ENCODE measurements at regions not wholly inside any gene's neighbourhood (a gene's known extent, or its start where the extent isn't known, plus 50 kb on each side); places are given as distances from the start of the nearest gene placed in this dataset.

DNA sequence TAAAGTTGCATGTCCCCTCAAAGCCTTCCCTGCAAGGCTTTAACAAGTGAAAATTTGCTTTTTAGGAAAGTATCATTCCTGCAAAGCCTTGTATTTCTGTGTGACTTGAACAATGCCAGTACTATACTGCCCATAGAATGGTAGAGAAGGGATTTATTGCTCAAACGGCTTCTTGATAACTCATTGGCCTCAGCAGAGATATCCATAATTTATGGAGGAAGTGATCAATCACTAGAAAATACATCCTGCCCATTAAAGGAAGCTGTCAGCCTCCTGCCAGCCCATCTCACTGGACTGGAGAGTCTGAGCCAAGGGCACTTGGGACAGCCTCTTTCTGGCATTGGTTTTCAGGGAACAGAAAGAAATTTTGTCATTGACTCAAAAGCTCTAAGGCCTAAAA, 152.6 kb downstream of the XPNPEP1 start:
- TF ChIP-seq, protein P1, sequence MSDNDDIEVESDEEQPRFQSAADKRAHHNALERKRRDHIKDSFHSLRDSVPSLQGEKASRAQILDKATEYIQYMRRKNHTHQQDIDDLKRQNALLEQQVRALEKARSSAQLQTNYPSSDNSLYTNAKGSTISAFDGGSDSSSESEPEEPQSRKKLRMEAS (IDR thresholded peaks at IDR 0.05), result no peak
- TF ChIP-seq, protein P2, sequence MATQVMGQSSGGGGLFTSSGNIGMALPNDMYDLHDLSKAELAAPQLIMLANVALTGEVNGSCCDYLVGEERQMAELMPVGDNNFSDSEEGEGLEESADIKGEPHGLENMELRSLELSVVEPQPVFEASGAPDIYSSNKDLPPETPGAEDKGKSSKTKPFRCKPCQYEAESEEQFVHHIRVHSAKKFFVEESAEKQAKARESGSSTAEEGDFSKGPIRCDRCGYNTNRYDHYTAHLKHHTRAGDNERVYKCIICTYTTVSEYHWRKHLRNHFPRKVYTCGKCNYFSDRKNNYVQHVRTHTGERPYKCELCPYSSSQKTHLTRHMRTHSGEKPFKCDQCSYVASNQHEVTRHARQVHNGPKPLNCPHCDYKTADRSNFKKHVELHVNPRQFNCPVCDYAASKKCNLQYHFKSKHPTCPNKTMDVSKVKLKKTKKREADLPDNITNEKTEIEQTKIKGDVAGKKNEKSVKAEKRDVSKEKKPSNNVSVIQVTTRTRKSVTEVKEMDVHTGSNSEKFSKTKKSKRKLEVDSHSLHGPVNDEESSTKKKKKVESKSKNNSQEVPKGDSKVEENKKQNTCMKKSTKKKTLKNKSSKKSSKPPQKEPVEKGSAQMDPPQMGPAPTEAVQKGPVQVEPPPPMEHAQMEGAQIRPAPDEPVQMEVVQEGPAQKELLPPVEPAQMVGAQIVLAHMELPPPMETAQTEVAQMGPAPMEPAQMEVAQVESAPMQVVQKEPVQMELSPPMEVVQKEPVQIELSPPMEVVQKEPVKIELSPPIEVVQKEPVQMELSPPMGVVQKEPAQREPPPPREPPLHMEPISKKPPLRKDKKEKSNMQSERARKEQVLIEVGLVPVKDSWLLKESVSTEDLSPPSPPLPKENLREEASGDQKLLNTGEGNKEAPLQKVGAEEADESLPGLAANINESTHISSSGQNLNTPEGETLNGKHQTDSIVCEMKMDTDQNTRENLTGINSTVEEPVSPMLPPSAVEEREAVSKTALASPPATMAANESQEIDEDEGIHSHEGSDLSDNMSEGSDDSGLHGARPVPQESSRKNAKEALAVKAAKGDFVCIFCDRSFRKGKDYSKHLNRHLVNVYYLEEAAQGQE (IDR thresholded peaks at IDR 0.05; ENCODE audit: low read depth), result no peak
- TF ChIP-seq EP300 (IDR thresholded peaks at IDR 0.05; ENCODE audit: borderline replicate concordance) (no peak), RAD21 (IDR thresholded peaks at IDR 0.05; ENCODE audit: low read depth) (no peak)

All from Ishikawa (cell line).